Limb (tissue), 2 donors: ENCODE measurements at regions not wholly inside any gene's neighbourhood (a gene's known extent, or its start where the extent isn't known, plus 50 kb on each side); places are given as distances from the start of the nearest gene placed in this dataset.

Experiments used
- DNase-seq, 2 donors: peaks; one replicate each; pipeline ENCODE4 v3.0.0-alpha.2; 2016; ENCODE audit errors: extremely low spot score in 2 of 2

- peak in 1 of 2 donors; percentile 24 for DNase-seq
Measured at GRCh38 chr5:51449026-51449425, 65.8 kb downstream of the ISL1 start.

- DNase-seq, result no peak
Measured at GRCh38 chr5:51452562-51452961, 69.3 kb downstream of the ISL1 start.

- peak; percentile 40 to 52 for DNase-seq
Measured at GRCh38 chr5:51465165-51465564, 81.9 kb downstream of the ISL1 start.

GRCh38 chr5:51466214-51466613, 83.0 kb downstream of the ISL1 start:
- DNase-seq, result no peak

GRCh38 chr5:51468196-51468595, 84.9 kb downstream of the ISL1 start:
- no peak for DNase-seq

GRCh38 chr5:51471630-51472029, 88.4 kb downstream of the ISL1 start:
- no peak for DNase-seq

GRCh38 chr5:51472472-51472871, 89.2 kb downstream of the ISL1 start:
- DNase-seq, result no peak

GRCh38 chr5:51475628-51476027, 92.4 kb downstream of the ISL1 start:
- DNase-seq, result no peak

GRCh38 chr5:51476431-51476830, 93.2 kb downstream of the ISL1 start:
- DNase-seq, result no peak

- DNase-seq, result no peak
Measured at GRCh38 chr5:51479840-51480239, 96.6 kb downstream of the ISL1 start.

GRCh38 chr5:51484326-51484725, 101.1 kb downstream of the ISL1 start:
- no peak for DNase-seq

GRCh38 chr5:51486158-51486557, 102.9 kb downstream of the ISL1 start:
- DNase-seq, result no peak

GRCh38 chr5:51487952-51488351, 104.7 kb downstream of the ISL1 start:
- DNase-seq, result no peak

- DNase-seq, result no peak
Measured at GRCh38 chr5:51488803-51489642, 105.8 kb downstream of the ISL1 start.

GRCh38 chr5:51494821-51495220, 111.6 kb downstream of the ISL1 start:
- DNase-seq, result no peak

GRCh38 chr5:51495672-51496071, 112.4 kb downstream of the ISL1 start:
- DNase-seq, result no peak

- no peak for DNase-seq
Measured at GRCh38 chr5:51517838-51518237, 134.6 kb downstream of the ISL1 start.

- no peak for DNase-seq
Measured at GRCh38 chr5:51518607-51519006, 135.4 kb downstream of the ISL1 start.

GRCh38 chr5:51521583-51521982, 138.3 kb downstream of the ISL1 start:
- DNase-seq, result no peak

- no peak for DNase-seq
Measured at GRCh38 chr5:51539232-51539631, 156.0 kb downstream of the ISL1 start.

- no peak for DNase-seq
Measured at GRCh38 chr5:51544031-51544785, 161.0 kb downstream of the ISL1 start.

- no peak for DNase-seq
Measured at GRCh38 chr5:51556833-51557232, 173.6 kb downstream of the ISL1 start.

- no peak for DNase-seq
Measured at GRCh38 chr5:51558682-51559081, 175.4 kb downstream of the ISL1 start.
